NCI-H774 (cell line): ENCODE measurements at regions not wholly inside any gene's neighbourhood (a gene's known extent, or its start where the extent isn't known, plus 50 kb on each side); places are given as distances from the start of the nearest gene placed in this dataset.
"Not testable (repeated sequence)": the region's sequence is repeated elsewhere in the genome, so short reads cannot be mapped to it uniquely, and the experiment has no call there.

Source experiments
- DNase-seq: peaks from one replicate; lab custom pipeline; 2025; lab: John Stamatoyannopoulos, UW

DNA sequence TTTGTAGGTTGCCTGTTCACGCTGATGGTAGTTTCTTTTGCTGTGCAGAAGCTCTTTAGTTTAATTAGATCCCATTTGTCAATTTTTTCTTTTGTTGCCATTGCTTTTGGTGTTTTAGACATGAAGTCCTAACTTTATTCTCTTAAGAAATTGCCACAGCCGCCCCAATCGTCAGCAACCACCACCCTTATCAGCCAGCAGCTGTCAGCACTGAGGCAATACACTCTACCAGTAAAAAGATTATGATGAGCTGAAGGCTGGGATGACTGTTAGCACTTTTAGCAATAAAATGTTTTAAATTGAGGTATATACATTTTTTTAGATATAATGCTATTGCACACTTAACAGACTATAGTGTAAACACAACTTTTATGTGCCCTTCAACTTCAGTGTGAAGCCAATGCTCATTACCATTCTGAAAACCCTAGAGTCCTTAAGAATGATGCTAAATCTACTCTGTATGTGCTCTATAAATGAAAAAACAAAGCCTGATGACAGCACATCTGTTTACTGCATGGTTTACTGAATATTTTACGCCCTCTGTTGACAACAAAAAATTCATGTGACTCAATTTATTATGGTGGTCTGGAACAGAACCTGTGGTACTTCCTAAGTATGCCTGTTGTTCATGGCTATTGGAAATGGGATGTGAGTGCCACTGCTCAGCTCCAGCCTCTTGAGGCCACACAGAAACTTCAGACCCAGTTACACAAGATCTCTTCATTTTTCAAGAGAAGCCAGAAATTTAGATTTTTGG, 197.4 kb downstream of the DUSP6 start:
- DNase-seq, result no peak

DNA sequence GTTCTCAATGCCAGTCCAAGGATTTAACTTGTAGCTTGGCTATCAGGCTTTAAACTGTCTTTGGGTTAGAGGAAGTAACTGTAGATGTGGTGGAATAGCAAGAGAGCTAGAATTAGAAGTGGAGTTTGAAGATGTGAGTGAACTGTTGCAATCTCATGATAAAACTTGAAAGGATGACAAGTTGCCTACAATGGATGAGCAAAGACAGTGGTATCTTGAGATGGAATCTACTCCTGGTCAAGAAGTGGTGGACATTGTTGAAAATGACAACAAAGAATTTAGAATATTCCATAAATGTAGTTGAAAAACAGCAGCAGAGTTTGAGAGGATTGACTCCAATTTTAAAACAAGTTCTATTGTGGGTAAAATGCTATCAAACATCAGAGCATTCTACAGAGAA, 199.0 kb downstream of the DUSP6 start:
- DNase-seq, result no peak

DNA sequence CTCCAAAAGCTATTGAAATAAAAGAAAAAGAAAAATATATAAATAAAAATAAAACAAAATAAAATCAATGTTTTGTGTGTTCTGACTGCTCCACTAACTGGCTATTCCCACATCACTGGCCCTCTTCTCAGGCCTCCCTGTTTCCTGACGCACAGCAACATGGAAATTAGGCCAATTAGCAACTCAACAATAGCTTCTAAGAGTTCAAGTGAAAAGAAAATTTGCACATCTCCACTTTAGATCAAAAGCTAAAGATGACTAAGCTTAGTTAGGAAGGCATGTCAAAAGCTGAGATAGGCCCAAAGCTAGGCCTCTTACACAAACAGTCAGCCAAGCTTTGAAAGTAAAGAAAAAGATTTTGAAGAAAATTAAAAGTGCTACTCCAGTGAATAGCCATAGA, 200.8 kb downstream of the DUSP6 start:
- DNase-seq, result no peak

- DNase-seq, result not testable (repeated sequence)
Measured at GRCh38 chr12:89150789-89151188, 201.5 kb downstream of the DUSP6 start.

DNA sequence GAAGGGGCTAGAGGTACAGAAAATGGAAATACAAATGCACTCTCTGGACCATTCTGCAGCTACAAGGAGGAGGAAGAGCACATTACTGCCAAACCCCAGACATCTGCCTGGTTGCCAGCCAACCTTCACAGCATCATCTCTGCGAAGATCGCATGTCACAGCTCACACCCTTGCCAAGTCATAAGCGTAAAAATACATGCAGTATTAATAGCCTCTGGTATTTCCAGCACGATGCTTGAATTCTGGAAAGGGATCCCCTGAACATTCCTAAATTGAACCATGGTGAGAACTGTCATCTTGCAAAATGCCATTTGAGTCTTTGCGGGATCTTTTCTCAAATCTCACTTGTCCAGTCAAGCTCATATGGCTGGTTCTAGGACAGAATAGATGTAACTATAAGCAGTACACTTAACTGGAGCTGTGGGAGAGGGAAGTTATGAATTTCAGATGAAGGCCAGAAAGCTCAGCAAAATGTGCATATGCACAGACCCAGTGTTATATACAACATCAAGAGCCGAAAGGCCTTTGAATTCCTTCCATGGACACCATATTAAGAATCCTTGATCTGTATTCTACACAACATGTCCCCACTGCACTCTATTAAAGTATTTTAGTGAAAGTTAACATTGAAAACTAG, 211.6 kb downstream of the DUSP6 start:
- DNase-seq, result no peak

GRCh38 chr12:89140141-89140540, 212.2 kb downstream of the DUSP6 start:
- DNase-seq, result no peak

GRCh38 chr12:89139390-89139789, 212.9 kb downstream of the DUSP6 start:
- no peak for DNase-seq

- DNase-seq, result no peak
Measured at GRCh38 chr12:89138048-89138852, 214.1 kb downstream of the DUSP6 start.

DNA sequence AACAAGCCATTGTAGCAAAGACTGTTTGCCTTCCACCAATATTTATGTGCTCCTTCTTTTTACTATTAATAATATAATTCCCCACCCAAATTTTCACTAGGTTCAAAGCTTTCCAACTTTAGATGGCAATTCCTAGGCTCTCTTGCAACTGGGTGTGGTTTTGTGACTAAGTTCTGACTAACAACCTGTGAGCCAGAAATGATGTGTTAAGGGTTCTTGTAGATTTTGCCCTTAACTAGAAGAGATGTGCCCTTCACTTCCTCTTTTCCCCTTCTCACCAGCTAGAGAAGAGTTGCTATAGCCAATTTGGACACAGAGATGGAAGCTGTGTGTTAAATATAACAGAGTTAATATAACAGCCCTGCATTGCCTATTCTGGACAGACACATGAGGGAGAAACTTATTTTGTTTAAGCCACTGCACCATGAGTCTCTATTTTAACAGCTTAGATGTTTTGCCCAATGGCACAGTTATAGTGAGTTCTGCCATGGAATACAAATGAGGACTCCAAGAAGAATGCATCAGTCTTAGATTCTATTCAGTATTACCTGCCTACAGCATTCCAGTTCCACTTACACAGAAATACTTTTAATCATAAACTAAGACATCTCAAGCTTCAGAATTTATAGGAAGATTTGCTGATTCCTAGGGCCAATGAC, 216.2 kb downstream of the DUSP6 start:
- DNase-seq, result no peak

GRCh38 chr12:89134213-89134770, 218.0 kb downstream of the DUSP6 start:
- no peak for DNase-seq

GRCh38 chr12:89129167-89129870, 223.0 kb downstream of the DUSP6 start:
- DNase-seq, result no peak

DNA sequence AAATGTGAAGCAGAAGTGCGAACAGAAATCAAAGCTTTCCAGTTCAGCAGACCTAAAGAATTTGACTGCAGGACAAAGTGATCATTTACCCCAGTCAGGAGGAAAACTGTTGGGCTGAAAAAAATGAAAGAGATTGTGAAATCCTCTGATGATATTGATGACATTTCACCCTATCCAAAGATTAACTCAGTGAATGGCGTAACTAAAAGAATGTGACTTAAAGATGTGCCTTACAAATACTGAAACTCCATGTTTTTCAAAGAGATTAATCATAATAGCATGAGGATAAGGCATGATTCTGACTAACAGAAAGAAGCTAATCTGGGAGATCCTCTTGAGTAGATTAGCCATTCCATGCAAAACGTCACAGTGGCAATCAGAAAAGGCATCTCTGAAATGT, 225.6 kb downstream of the DUSP6 start:
- DNase-seq, result no peak

- DNase-seq, result no peak
Measured at GRCh38 chr12:89122852-89123251, 229.4 kb downstream of the DUSP6 start.

GRCh38 chr12:89117448-89118034, 234.8 kb downstream of the DUSP6 start:
- DNase-seq, result no peak

GRCh38 chr12:89111964-89112363, 240.3 kb downstream of the DUSP6 start:
- DNase-seq, result no peak

DNA sequence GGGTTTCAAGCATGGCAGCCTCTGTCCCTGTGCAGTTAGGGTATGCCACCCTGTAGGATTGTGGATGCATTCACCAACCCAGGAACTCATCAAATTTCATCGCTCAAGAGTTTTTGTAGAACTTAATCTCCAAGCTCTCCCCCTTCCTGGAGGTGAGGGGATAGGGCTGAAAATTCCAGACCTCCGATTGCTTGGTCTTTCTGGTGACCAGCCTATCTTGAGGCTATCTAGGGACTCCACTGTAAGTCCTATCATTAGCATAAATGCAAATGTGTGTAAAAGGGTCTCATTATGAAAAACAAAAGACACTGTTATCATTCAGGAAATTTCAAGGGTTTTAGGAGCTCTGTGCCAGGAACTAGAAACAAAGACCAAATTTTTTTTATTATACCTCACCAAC, 244.0 kb downstream of the DUSP6 start:
- no peak for DNase-seq

DNA sequence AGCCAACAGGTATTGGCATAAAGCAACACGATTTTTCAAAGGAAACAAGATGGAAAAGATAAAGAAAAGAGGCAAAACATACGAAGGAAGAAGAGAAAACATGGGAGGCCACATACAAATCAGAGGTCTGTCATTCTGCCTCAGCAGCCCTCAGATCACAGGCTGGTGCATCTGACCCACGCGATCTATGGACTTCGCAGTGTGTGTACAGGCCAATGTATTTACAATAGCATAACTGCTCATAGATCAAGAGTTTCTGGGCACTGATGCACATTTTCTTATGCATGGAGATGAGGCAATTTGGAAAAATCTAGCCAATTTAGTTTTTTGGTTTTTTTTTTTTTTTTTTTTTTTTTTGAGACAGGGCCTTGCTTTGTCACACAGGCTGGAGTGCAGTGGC, 245.4 kb downstream of the DUSP6 start:
- DNase-seq, result no peak

GRCh38 chr12:89105243-89105642, 247.1 kb downstream of the DUSP6 start:
- DNase-seq, result no peak

DNA sequence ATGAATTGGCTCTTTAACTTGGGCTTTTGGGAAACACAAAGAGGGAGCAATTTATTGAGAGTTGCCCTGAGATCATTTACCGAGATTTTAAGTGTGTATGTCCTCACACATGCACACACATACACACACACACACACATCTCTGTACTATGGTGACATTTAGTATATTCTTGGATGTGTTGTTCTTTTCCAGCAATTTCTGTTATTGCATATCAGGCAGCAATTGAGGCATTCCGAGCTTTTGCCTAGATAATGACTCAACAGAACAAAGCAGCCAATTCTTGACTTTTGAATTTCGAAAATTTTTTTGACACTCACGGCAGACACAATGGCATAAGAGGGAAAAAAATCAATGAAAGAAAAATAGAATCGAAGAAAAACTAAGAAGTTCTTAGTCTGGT, 248.5 kb downstream of the DUSP6 start:
- DNase-seq, result no peak

GRCh38 chr12:89101440-89101839, 250.9 kb downstream of the DUSP6 start:
- DNase-seq, result no peak

- DNase-seq, result no peak
Measured at GRCh38 chr12:89098441-89099112, 253.7 kb downstream of the DUSP6 start.
